ENCODE measurements at regions not wholly inside any gene's neighbourhood (a gene's known extent, or its start where the extent isn't known, plus 50 kb on each side); places are given as distances from the start of the nearest gene placed in this dataset.
"Not testable (repeated sequence)": the region's sequence is repeated elsewhere in the genome, so short reads cannot be mapped to it uniquely, and the experiment has no call there.

GRCh38 chr10:64350665-64351064, 829.5 kb downstream of the REEP3 start:
- H3K36me3 Mint-ChIP-seq, result no peaks in the 10 kb centered on the region
- peaks cover 2 to 13% (median 5%) of the 10 kb centered on the region in 7 donors for H3K9me3 Mint-ChIP-seq
- no peaks in the 10 kb centered on the region for H3K4me1 Mint-ChIP-seq
- Histone ChIP-seq H3K9me3 (ENCODE audit: control insufficient read depth in 2 of 2, low read length in 2 of 2) (no peaks in the 10 kb centered on the region), H3K4me3 (ENCODE audit: low read depth, low read length) (no peak overlapping the region), H3K36me3 (ENCODE audit: control insufficient read depth, insufficient read depth, low read length) (no peaks in the 10 kb centered on the region), H3K4me1 (ENCODE audit: control insufficient read depth, insufficient read depth, low read length, poor library complexity, severe bottlenecking) (no peaks in the 10 kb centered on the region), H3K27ac (ENCODE audit: insufficient read depth, low read length, poor library complexity, severe bottlenecking) (no peak overlapping the region), H3K27me3 (ENCODE audit: control insufficient read depth, insufficient read depth, low read length) (no peaks in the 10 kb centered on the region)
- no peak overlapping the region for H3K27ac Mint-ChIP-seq
- ATAC-seq (ENCODE audit: low read depth in 2 of 2) (no peak), DNase-seq (no peak)
- H3K4me3 Mint-ChIP-seq, result no peak overlapping the region
- no peaks in the 10 kb centered on the region for H3K27me3 Mint-ChIP-seq

GRCh38 chr10:64358907-64359306, 837.7 kb downstream of the REEP3 start:
- Mint-ChIP-seq H3K36me3 (no peaks in the 10 kb centered on the region), H3K4me1 (no peaks in the 10 kb centered on the region), H3K9me3 (peaks cover 4 to 25% (median 8%) of the 10 kb centered on the region in 7 donors), H3K4me3 (no peak overlapping the region), H3K27me3 (no peaks in the 10 kb centered on the region), H3K27ac (no peak overlapping the region)
- Histone ChIP-seq H3K4me3 (ENCODE audit: low read depth, low read length) (no peak overlapping the region), H3K9me3 (ENCODE audit: control insufficient read depth in 2 of 2, low read length in 2 of 2) (no peaks in the 10 kb centered on the region), H3K27me3 (ENCODE audit: control insufficient read depth, insufficient read depth, low read length) (no peaks in the 10 kb centered on the region), H3K27ac (ENCODE audit: insufficient read depth, low read length, poor library complexity, severe bottlenecking) (no peak overlapping the region), H3K4me1 (ENCODE audit: control insufficient read depth, insufficient read depth, low read length, poor library complexity, severe bottlenecking) (no peaks in the 10 kb centered on the region), H3K36me3 (ENCODE audit: control insufficient read depth, insufficient read depth, low read length) (no peaks in the 10 kb centered on the region)
- ATAC-seq (ENCODE audit: low read depth in 2 of 2) (no peak), DNase-seq (no peak)

- not testable (repeated sequence) for H3K27me3 Mint-ChIP-seq; H3K27ac Mint-ChIP-seq; DNase-seq; H3K36me3 ChIP-seq (ENCODE audit: control insufficient read depth, insufficient read depth, low read length); H3K27me3 ChIP-seq (ENCODE audit: control insufficient read depth, insufficient read depth, low read length); ATAC-seq (ENCODE audit: low read depth in 2 of 2); H3K4me1 Mint-ChIP-seq; H3K4me3 ChIP-seq (ENCODE audit: low read depth, low read length); H3K36me3 Mint-ChIP-seq; H3K27ac ChIP-seq (ENCODE audit: insufficient read depth, low read length, poor library complexity, severe bottlenecking); H3K4me1 ChIP-seq (ENCODE audit: control insufficient read depth, insufficient read depth, low read length, poor library complexity, severe bottlenecking); H3K4me3 Mint-ChIP-seq; H3K9me3 ChIP-seq (ENCODE audit: control insufficient read depth in 2 of 2, low read length in 2 of 2)
- H3K9me3 Mint-ChIP-seq, result peaks cover 2 to 23% (median 8%) of the 10 kb centered on the region in 7 donors
These were observed 839.0 kb downstream of the REEP3 start for GRCh38 chr10:64360240-64360639.

GRCh38 chr10:64363687-64364086, 842.5 kb downstream of the REEP3 start:
- no peaks in the 10 kb centered on the region for H3K9me3 ChIP-seq (ENCODE audit: control insufficient read depth in 2 of 2, low read length in 2 of 2)
- H3K27ac Mint-ChIP-seq, result no peak overlapping the region
- H3K27ac ChIP-seq (ENCODE audit: insufficient read depth, low read length, poor library complexity, severe bottlenecking), result no peak overlapping the region
- no peaks in the 10 kb centered on the region for H3K36me3 Mint-ChIP-seq
- no peak for DNase-seq
- no peak for ATAC-seq (ENCODE audit: low read depth in 2 of 2)
- H3K4me3 Mint-ChIP-seq, result no peak overlapping the region
- H3K9me3 Mint-ChIP-seq, result peaks cover 0 to 15% (median 4%) of the 10 kb centered on the region in 7 donors
- H3K4me1 ChIP-seq (ENCODE audit: control insufficient read depth, insufficient read depth, low read length, poor library complexity, severe bottlenecking), result no peaks in the 10 kb centered on the region
- H3K27me3 ChIP-seq (ENCODE audit: control insufficient read depth, insufficient read depth, low read length), result no peaks in the 10 kb centered on the region
- H3K4me1 Mint-ChIP-seq, result no peaks in the 10 kb centered on the region
- no peak overlapping the region for H3K4me3 ChIP-seq (ENCODE audit: low read depth, low read length)
- no peaks in the 10 kb centered on the region for H3K27me3 Mint-ChIP-seq
- no peaks in the 10 kb centered on the region for H3K36me3 ChIP-seq (ENCODE audit: control insufficient read depth, insufficient read depth, low read length)

GRCh38 chr10:64365663-64366062, 844.5 kb downstream of the REEP3 start:
- ATAC-seq (ENCODE audit: low read depth in 2 of 2) (no peak), DNase-seq (no peak)
- H3K4me3 ChIP-seq (ENCODE audit: low read depth, low read length), result no peak overlapping the region
- Mint-ChIP-seq H3K27me3 (no peaks in the 10 kb centered on the region), H3K4me3 (no peak overlapping the region), H3K27ac (no peak overlapping the region), H3K36me3 (no peaks in the 10 kb centered on the region), H3K4me1 (no peaks in the 10 kb centered on the region), H3K9me3 (peaks cover 0 to 10% (median 6%) of the 10 kb centered on the region in 7 donors)
- H3K27me3 ChIP-seq (ENCODE audit: control insufficient read depth, insufficient read depth, low read length), result no peaks in the 10 kb centered on the region
- no peaks in the 10 kb centered on the region for H3K36me3 ChIP-seq (ENCODE audit: control insufficient read depth, insufficient read depth, low read length)
- no peaks in the 10 kb centered on the region for H3K4me1 ChIP-seq (ENCODE audit: control insufficient read depth, insufficient read depth, low read length, poor library complexity, severe bottlenecking)
- H3K27ac ChIP-seq (ENCODE audit: insufficient read depth, low read length, poor library complexity, severe bottlenecking), result no peak overlapping the region
- H3K9me3 ChIP-seq (ENCODE audit: control insufficient read depth in 2 of 2, low read length in 2 of 2), result no peaks in the 10 kb centered on the region

GRCh38 chr10:64368298-64368697, 847.1 kb downstream of the REEP3 start:
- DNase-seq (no peak), ATAC-seq (ENCODE audit: low read depth in 2 of 2) (no peak)
- H3K36me3 ChIP-seq (ENCODE audit: control insufficient read depth, insufficient read depth, low read length), result no peaks in the 10 kb centered on the region
- no peak overlapping the region for H3K4me3 Mint-ChIP-seq
- no peaks in the 10 kb centered on the region for H3K27me3 Mint-ChIP-seq
- H3K4me1 Mint-ChIP-seq, result no peaks in the 10 kb centered on the region
- H3K4me3 ChIP-seq (ENCODE audit: low read depth, low read length), result no peak overlapping the region
- peaks cover 0 to 7% (median 4%) of the 10 kb centered on the region in 7 donors for H3K9me3 Mint-ChIP-seq
- H3K27me3 ChIP-seq (ENCODE audit: control insufficient read depth, insufficient read depth, low read length), result no peaks in the 10 kb centered on the region
- H3K9me3 ChIP-seq (ENCODE audit: control insufficient read depth in 2 of 2, low read length in 2 of 2), result no peaks in the 10 kb centered on the region
- no peak overlapping the region for H3K27ac ChIP-seq (ENCODE audit: insufficient read depth, low read length, poor library complexity, severe bottlenecking)
- H3K27ac Mint-ChIP-seq, result no peak overlapping the region
- no peaks in the 10 kb centered on the region for H3K4me1 ChIP-seq (ENCODE audit: control insufficient read depth, insufficient read depth, low read length, poor library complexity, severe bottlenecking)
- H3K36me3 Mint-ChIP-seq, result no peaks in the 10 kb centered on the region

GRCh38 chr10:64369885-64370773, 848.9 kb downstream of the REEP3 start:
- H3K27me3 Mint-ChIP-seq, result no peaks in the 10 kb centered on the region
- H3K9me3 ChIP-seq (ENCODE audit: control insufficient read depth in 2 of 2, low read length in 2 of 2), result no peaks in the 10 kb centered on the region
- no peak overlapping the region for H3K27ac ChIP-seq (ENCODE audit: insufficient read depth, low read length, poor library complexity, severe bottlenecking)
- H3K4me3 Mint-ChIP-seq, result no peak overlapping the region
- no peak overlapping the region for H3K4me3 ChIP-seq (ENCODE audit: low read depth, low read length)
- no peaks in the 10 kb centered on the region for H3K4me1 Mint-ChIP-seq
- no peaks in the 10 kb centered on the region for H3K36me3 ChIP-seq (ENCODE audit: control insufficient read depth, insufficient read depth, low read length)
- H3K9me3 Mint-ChIP-seq, result peaks cover under 1 to 10% (median 7%) of the 10 kb centered on the region in 7 donors
- H3K36me3 Mint-ChIP-seq, result no peaks in the 10 kb centered on the region
- H3K27ac Mint-ChIP-seq, result no peak overlapping the region
- no peak for ATAC-seq (ENCODE audit: low read depth in 2 of 2)
- no peak for DNase-seq
- H3K4me1 ChIP-seq (ENCODE audit: control insufficient read depth, insufficient read depth, low read length, poor library complexity, severe bottlenecking), result no peaks in the 10 kb centered on the region
- H3K27me3 ChIP-seq (ENCODE audit: control insufficient read depth, insufficient read depth, low read length), result no peaks in the 10 kb centered on the region

GRCh38 chr10:64374346-64374745, 853.1 kb downstream of the REEP3 start:
- H3K27ac ChIP-seq (ENCODE audit: insufficient read depth, low read length, poor library complexity, severe bottlenecking), result no peak overlapping the region
- Mint-ChIP-seq H3K27me3 (no peaks in the 10 kb centered on the region), H3K4me3 (no peak overlapping the region), H3K4me1 (no peaks in the 10 kb centered on the region), H3K27ac (no peak overlapping the region), H3K36me3 (no peaks in the 10 kb centered on the region), H3K9me3 (peaks cover 3 to 10% (median 7%) of the 10 kb centered on the region in 7 donors)
- no peak for ATAC-seq (ENCODE audit: low read depth in 2 of 2)
- no peak overlapping the region for H3K4me3 ChIP-seq (ENCODE audit: low read depth, low read length)
- H3K27me3 ChIP-seq (ENCODE audit: control insufficient read depth, insufficient read depth, low read length), result no peaks in the 10 kb centered on the region
- no peaks in the 10 kb centered on the region for H3K9me3 ChIP-seq (ENCODE audit: control insufficient read depth in 2 of 2, low read length in 2 of 2)
- no peak for DNase-seq
- no peaks in the 10 kb centered on the region for H3K4me1 ChIP-seq (ENCODE audit: control insufficient read depth, insufficient read depth, low read length, poor library complexity, severe bottlenecking)
- H3K36me3 ChIP-seq (ENCODE audit: control insufficient read depth, insufficient read depth, low read length), result no peaks in the 10 kb centered on the region
